Nephron (organoid): ENCODE measurements at regions not wholly inside any gene's neighbourhood (a gene's known extent, or its start where the extent isn't known, plus 50 kb on each side); places are given as distances from the start of the nearest gene placed in this dataset.

ENCODE experiments used
- H3K27ac Mint-ChIP-seq, 3 experiments: 2 replicates each; pipeline ENCODE4 v1.8.0; 2020; ENCODE audit warnings: mixed read lengths in 3 of 3, mild to moderate bottlenecking in 2 of 3, moderate library complexity in 1 of 3
- H3K27me3 Mint-ChIP-seq: 2 replicates; pipeline ENCODE4 v1.8.0; 2021; ENCODE audit warnings: low read depth, mild to moderate bottlenecking, moderate library complexity, mixed read lengths
- H3K36me3 Mint-ChIP-seq: 2 replicates; pipeline ENCODE4 v1.8.0; 2020; ENCODE audit warnings: low read depth, mixed read lengths
- H3K4me1 Mint-ChIP-seq: 2 replicates; pipeline ENCODE4 v1.8.0; 2020; ENCODE audit warnings: mixed read lengths
- H3K4me3 Mint-ChIP-seq, 3 experiments: 2 replicates each; pipeline ENCODE4 v1.8.0; 2020; ENCODE audit warnings: mild to moderate bottlenecking in 3 of 3, mixed read lengths in 3 of 3, moderate library complexity in 2 of 3
- H3K9me3 Mint-ChIP-seq: 2 replicates; pipeline ENCODE4 v1.8.0; 2020; ENCODE audit warnings: mixed read lengths
- CTCF ChIP-seq, 3 experiments: fragments of 200-600 bp; sonication (generic); IDR thresholded peaks; one replicate each; pipeline ENCODE4 v1.5.0; 2021; ENCODE audit warnings: antibody characterized with exemption in 3 of 3; ENCODE audit not compliant: unreplicated experiment in 3 of 3

- Mint-ChIP-seq H3K27me3 (no peaks in the 10 kb centered on the region), H3K36me3 (no peaks in the 10 kb centered on the region), H3K9me3 (no peaks in the 10 kb centered on the region)
Measured at GRCh38 chr3:153631102-153631501, 469.1 kb downstream of the RAP2B start.

GRCh38 chr3:153631664-153632063, 469.6 kb downstream of the RAP2B start:
- Mint-ChIP-seq H3K4me3 (no peak overlapping the region), H3K4me1 (no peaks in the 10 kb centered on the region), H3K9me3 (no peaks in the 10 kb centered on the region), H3K27me3 (no peaks in the 10 kb centered on the region), H3K36me3 (no peaks in the 10 kb centered on the region), H3K27ac (no peak overlapping the region)
- no peak for TF ChIP-seq CTCF (IDR thresholded peaks at IDR 0.05; ENCODE audit: unreplicated experiment in 3 of 3)

More at GRCh38 chr3:153631102-153631501, 469.1 kb downstream of the RAP2B start:
- Mint-ChIP-seq H3K4me1 (no peaks in the 10 kb centered on the region), H3K4me3 (no peak overlapping the region), H3K27ac (no peak overlapping the region)
- no peak for TF ChIP-seq CTCF (IDR thresholded peaks at IDR 0.05; ENCODE audit: unreplicated experiment in 3 of 3)

GRCh38 chr3:153633407-153633806, 471.4 kb downstream of the RAP2B start:
- no peak overlapping the region for H3K27ac Mint-ChIP-seq
- H3K4me1 Mint-ChIP-seq: no peaks in the 10 kb centered on the region
- no peaks in the 10 kb centered on the region for H3K36me3 Mint-ChIP-seq
- H3K4me3 Mint-ChIP-seq: no peak overlapping the region
- H3K27me3 Mint-ChIP-seq: no peaks in the 10 kb centered on the region
- no peak for TF ChIP-seq CTCF (IDR thresholded peaks at IDR 0.05; ENCODE audit: unreplicated experiment in 3 of 3)
- no peaks in the 10 kb centered on the region for H3K9me3 Mint-ChIP-seq

- peaks cover 1% of the 10 kb centered on the region for H3K4me1 Mint-ChIP-seq
- H3K27me3 Mint-ChIP-seq: no peaks in the 10 kb centered on the region
- H3K36me3 Mint-ChIP-seq: no peaks in the 10 kb centered on the region
- no peak overlapping the region for H3K4me3 Mint-ChIP-seq
- no peaks in the 10 kb centered on the region for H3K9me3 Mint-ChIP-seq
- no peak overlapping the region for H3K27ac Mint-ChIP-seq
- no peak for TF ChIP-seq CTCF (IDR thresholded peaks at IDR 0.05; ENCODE audit: unreplicated experiment in 3 of 3)
Measured at GRCh38 chr3:153634683-153635082, 472.7 kb downstream of the RAP2B start.

GRCh38 chr3:153639631-153640030, 477.6 kb downstream of the RAP2B start:
- Mint-ChIP-seq H3K4me3 (peak overlapping the region in 1 of 3 experiments; percentile 11), H3K27ac (peak overlapping the region in 2 of 3 experiments; percentile 62 to 79), H3K9me3 (peaks cover 7% of the 10 kb centered on the region), H3K27me3 (peaks cover 8% of the 10 kb centered on the region), H3K4me1 (peaks cover 8% of the 10 kb centered on the region), H3K36me3 (no peaks in the 10 kb centered on the region)
- no peak for TF ChIP-seq CTCF (IDR thresholded peaks at IDR 0.05; ENCODE audit: unreplicated experiment in 3 of 3)
